K562 (cell line): ENCODE measurements at regions not wholly inside any gene's neighbourhood (a gene's known extent, or its start where the extent isn't known, plus 50 kb on each side); places are given as distances from the start of the nearest gene placed in this dataset.

ENCODE experiments used
- ATAC-seq: fragments of 200-7000 bp; cut with Tn5 transposase; 3 replicates; pipeline ENCODE4 v1.9.1; 2020; ENCODE audit warnings: moderate library complexity
- BruUV-seq: library from RNA; stranded (reverse); fragments of 400-500 nt; replicated peaks from 2 replicates; lab custom pipeline; 2021; lab: Mats Ljungman, UMichigan
- CTCF ChIA-PET: fragments of 300-600 bp; formaldehyde crosslinking; extraction: SDS; loops from one replicate; lab custom pipeline; 2021; ENCODE audit warnings: low intra/inter-chr PET ratio; lab: Yijun Ruan, JAX
- POLR2A ChIA-PET: fragments of 300-600, 350-650 bp; sonication (Branson Sonifier 250); formaldehyde crosslinking; extraction: SDS; loops from one replicate; lab custom pipeline; 2021; ENCODE audit warnings: antibody characterized with exemption, inconsistent platforms; lab: Yijun Ruan, JAX
- DNase-seq, 4 experiments: peaks; one replicate each; pipeline versions ENCODE4 v3.0.0 to v3.0.0-alpha.2; 2011 to 2018; ENCODE audit warnings: low spot score in 3 of 4, mixed read lengths in 3 of 4; ENCODE audit errors: extremely low read depth in 1 of 4
- FAIRE-seq: peaks from 2 replicates; lab custom pipeline; 2011; peaks lifted over from hg19 to GRCh38; lab: Jason Lieb, UNC
- H2AFZ ChIP-seq: 2 replicates; pipeline ENCODE4 v1.6.0; 2011; ENCODE audit warnings: low read depth, low read length, control low read depth, inconsistent platforms
- H3K27ac ChIP-seq: fragments of 200-600 bp; 3 replicates; pipeline ENCODE4 v1.8.0; 2011; ENCODE audit warnings: low read depth, mild to moderate bottlenecking, control low read depth, inconsistent platforms, low read length, moderate library complexity, mixed read lengths; ENCODE audit errors: extremely low read depth
- H3K27me3 ChIP-seq, 2 experiments: fragments of 300-600 bp in 1 of 2; 2 replicates in 1 of 2; 3 replicates in 1 of 2; pipeline versions ENCODE4 v1.6.0 to v1.8.0; 2011; ENCODE audit warnings: inconsistent platforms in 2 of 2, low read length in 2 of 2, mild to moderate bottlenecking in 1 of 2, mixed read lengths in 1 of 2, moderate library complexity in 1 of 2; ENCODE audit not compliant: control insufficient read depth in 2 of 2, insufficient read depth in 2 of 2
- H3K36me3 ChIP-seq: fragments of 300-600 bp; 3 replicates; pipeline ENCODE4 v1.8.0; 2011; ENCODE audit warnings: mild to moderate bottlenecking, low read length, inconsistent platforms; ENCODE audit not compliant: control insufficient read depth, insufficient read depth
- H3K4me1 ChIP-seq, 2 experiments: fragments of 200-600 bp in 1 of 2; replicated peaks in 1 of 2; 2 replicates in 1 of 2; 3 replicates in 1 of 2; pipeline versions ENCODE4 v1.5.1 to v1.8.0; 2011; ENCODE audit warnings: inconsistent platforms in 2 of 2, low read length in 2 of 2, mild to moderate bottlenecking in 1 of 2, mixed read lengths in 1 of 2, moderate library complexity in 1 of 2; ENCODE audit not compliant: control insufficient read depth in 2 of 2, insufficient read depth in 2 of 2
- H3K4me2 ChIP-seq: 2 replicates; pipeline ENCODE4 v1.6.1; 2011; ENCODE audit warnings: low read length, control low read depth, inconsistent platforms, mixed read lengths; ENCODE audit not compliant: insufficient read depth
- H3K4me3 ChIP-seq: fragments of 200-600 bp; sonication (generic), shearing (Covaris generic); 2 replicates; pipeline ENCODE4 v1.5.1; 2016; ENCODE audit warnings: control low read depth, inconsistent platforms
- H3K79me2 ChIP-seq: fragments of 200-600 bp; 3 replicates; pipeline ENCODE4 v1.8.0; 2011; ENCODE audit warnings: low read length, inconsistent platforms; ENCODE audit not compliant: control insufficient read depth, insufficient read depth
- H3K9ac ChIP-seq, 2 experiments: 2 replicates each; pipeline versions ENCODE4 v1.6.0 to v1.6.1; 2011; ENCODE audit warnings: low read depth in 2 of 2, low read length in 2 of 2, control low read depth in 1 of 2, inconsistent platforms in 1 of 2, mild to moderate bottlenecking in 1 of 2, mixed read lengths in 1 of 2; ENCODE audit not compliant: insufficient read depth in 1 of 2
- H3K9me1 ChIP-seq: one replicate; pipeline ENCODE4 v1.6.0; 2011; ENCODE audit warnings: inconsistent platforms, mild to moderate bottlenecking, low read length, moderate library complexity; ENCODE audit not compliant: control insufficient read depth, insufficient read depth
- H3K9me3 ChIP-seq: replicated peaks from 2 replicates; pipeline ENCODE4 v1.5.1; 2011; ENCODE audit warnings: low read depth, low read length, inconsistent platforms; ENCODE audit not compliant: control insufficient read depth, insufficient read depth
- H4K20me1 ChIP-seq: replicated peaks from 2 replicates; pipeline ENCODE4 v1.6.1; 2011; ENCODE audit warnings: low read length, inconsistent platforms, mixed read lengths; ENCODE audit not compliant: control insufficient read depth, insufficient read depth
- ELK3 ChIP-seq: fragments of 450-650 bp; formaldehyde crosslinking; IDR thresholded peaks from 2 replicates; pipeline ENCODE4 v1.4.0; 2020; ENCODE audit warnings: mild to moderate bottlenecking
- ESRRB ChIP-seq: fragments of 250-450 bp; sonication (Bioruptor Pico); IDR thresholded peaks from 2 replicates; pipeline ENCODE4 v1.5.0; 2020; ENCODE audit warnings: mild to moderate bottlenecking, moderate library complexity, borderline replicate concordance
- ILK ChIP-seq: fragments of 450-650 bp; IDR thresholded peaks from 2 replicates; pipeline ENCODE4 v1.6.1; 2016; ENCODE audit warnings: missing genetic modification characterization, low read depth, mild to moderate bottlenecking, missing compliant biosample characterization, moderate library complexity, borderline replicate concordance
- LEF1 ChIP-seq: fragments of 450-650 bp; IDR thresholded peaks from 2 replicates; pipeline ENCODE4 v1.6.1; 2016; ENCODE audit warnings: mild to moderate bottlenecking
- MEF2A ChIP-seq: IDR thresholded peaks from 2 replicates; pipeline ENCODE4 v1.6.1; 2011; ENCODE audit warnings: low read depth, mild to moderate bottlenecking, low read length, moderate library complexity; ENCODE audit not compliant: control insufficient read depth
- NFIC ChIP-seq: fragments of 450-650 bp; IDR thresholded peaks from 2 replicates; pipeline ENCODE4 v1.6.1; 2017; ENCODE audit warnings: mild to moderate bottlenecking, inconsistent platforms
- NRF1 ChIP-seq, 2 experiments: fragments of 450-650 bp; IDR thresholded peaks in 1 of 2; conservative IDR thresholded peaks in 1 of 2; 2 replicates each; pipeline ENCODE4 v1.6.1; 2014; ENCODE audit warnings: mild to moderate bottlenecking in 2 of 2
- RBM22 ChIP-seq: fragments of 200-400 bp; formaldehyde crosslinking; IDR thresholded peaks from 2 replicates; pipeline ENCODE4 v1.6.1; 2018; ENCODE audit warnings: low read length, low read depth; ENCODE audit not compliant: poor library complexity, severe bottlenecking
- RBM25 ChIP-seq: fragments of 200-400 bp; formaldehyde crosslinking; IDR thresholded peaks from 2 replicates; pipeline ENCODE4 v1.6.1; 2018; ENCODE audit warnings: low read length, low read depth, moderate library complexity; ENCODE audit not compliant: severe bottlenecking
- ZNF23 ChIP-seq: fragments of 250-450 bp; sonication (Bioruptor Pico); IDR thresholded peaks from 2 replicates; pipeline ENCODE4 v1.4.0; 2020; ENCODE audit warnings: mild to moderate bottlenecking
- WGBS: fragments of 100-300 bp; shearing (Covaris generic); methylation state at CpG from one replicate; pipeline ENCODE4 v1.1.6; 2016; ENCODE audit warnings: low coverage, mixed read lengths; ENCODE audit not compliant: insufficient coverage; ENCODE audit errors: missing lambda C conversion rate; 5-methylcytosine and 5-hydroxymethylcytosine counted together
- in situ Hi-C: fragments of 300-500 bp; cut with MboI; formaldehyde crosslinking; loops from 4 replicates; pipeline ENCODE4 v1.15.0; 2018; ENCODE audit warnings: inconsistent platforms, mixed read lengths
- intact Hi-C: fragments of 100-400 bp; cut with micrococcal nuclease; formaldehyde crosslinking; loops from 2 replicates; pipeline ENCODE4 v1.14.2; 2022
- TF ChIP-seq, protein P1 (sequence below): fragments of 250-450 bp; sonication (Bioruptor Pico); IDR thresholded peaks from 2 replicates; pipeline ENCODE4 v1.8.0; 2022; ENCODE audit warnings: inconsistent platforms

- CTCF ChIA-PET: no interaction called here
- Histone ChIP-seq H2AFZ (no peak overlapping the region), H3K4me1 (no peaks in the 10 kb centered on the region), H4K20me1 (no peaks in the 10 kb centered on the region), H3K4me3 (no peak overlapping the region), H3K27ac (no peak overlapping the region), H3K9ac (no peak overlapping the region), H3K27me3 (no peaks in the 10 kb centered on the region), H3K79me2 (no peaks in the 10 kb centered on the region), H3K36me3 (no peaks in the 10 kb centered on the region), H3K4me2 (no peak overlapping the region), H3K9me1 (no peaks in the 10 kb centered on the region), H3K9me3 (no peaks in the 10 kb centered on the region; the same call in 1 of the 2 replicates)
- in situ Hi-C loops: no loop called here
- no TSS peak for BruUV-seq
- intact Hi-C loops: no loop called here
- ATAC-seq (no peak), FAIRE-seq (no peak), DNase-seq (no peak)
- TF ChIP-seq RBM22: no peak
- no peak for TF ChIP-seq MEF2A
- no peak for TF ChIP-seq ELK3 (CRISPR knock-in tag)
- TF ChIP-seq ILK (tag): no peak
- TF ChIP-seq LEF1: no peak
- POLR2A ChIA-PET: no interaction called here
Observed at GRCh38 chr2:228949831-228950230, 321.3 kb downstream of the PID1 start.

- ChIA-PET POLR2A (no interaction called here), CTCF (no interaction called here)
- Histone ChIP-seq H2AFZ (no peak overlapping the region), H3K36me3 (no peaks in the 10 kb centered on the region), H3K27me3 (no peaks in the 10 kb centered on the region), H3K4me1 (no peaks in the 10 kb centered on the region), H3K79me2 (no peaks in the 10 kb centered on the region), H3K9me3 (no peaks in the 10 kb centered on the region), H3K27ac (no peak overlapping the region), H3K9ac (no peak overlapping the region), H3K4me3 (no peak overlapping the region), H4K20me1 (no peaks in the 10 kb centered on the region), H3K4me2 (no peak overlapping the region), H3K9me1 (no peaks in the 10 kb centered on the region)
- intact Hi-C loops (no loop called here), in situ Hi-C loops (no loop called here)
- no TSS peak for BruUV-seq
- no peak for FAIRE-seq
- WGBS: 0% methylated on average over 1 of the region's 1 CpG
- DNase-seq: no peak
- no peak for ATAC-seq
- TF ChIP-seq ZNF23 (CRISPR knock-in tag): no peak
- no peak for TF ChIP-seq NRF1 (conservative IDR thresholded peaks at IDR 0.05 in 1 of 2, IDR thresholded peaks at IDR 0.05 in 1 of 2)
- TF ChIP-seq, protein P1, sequence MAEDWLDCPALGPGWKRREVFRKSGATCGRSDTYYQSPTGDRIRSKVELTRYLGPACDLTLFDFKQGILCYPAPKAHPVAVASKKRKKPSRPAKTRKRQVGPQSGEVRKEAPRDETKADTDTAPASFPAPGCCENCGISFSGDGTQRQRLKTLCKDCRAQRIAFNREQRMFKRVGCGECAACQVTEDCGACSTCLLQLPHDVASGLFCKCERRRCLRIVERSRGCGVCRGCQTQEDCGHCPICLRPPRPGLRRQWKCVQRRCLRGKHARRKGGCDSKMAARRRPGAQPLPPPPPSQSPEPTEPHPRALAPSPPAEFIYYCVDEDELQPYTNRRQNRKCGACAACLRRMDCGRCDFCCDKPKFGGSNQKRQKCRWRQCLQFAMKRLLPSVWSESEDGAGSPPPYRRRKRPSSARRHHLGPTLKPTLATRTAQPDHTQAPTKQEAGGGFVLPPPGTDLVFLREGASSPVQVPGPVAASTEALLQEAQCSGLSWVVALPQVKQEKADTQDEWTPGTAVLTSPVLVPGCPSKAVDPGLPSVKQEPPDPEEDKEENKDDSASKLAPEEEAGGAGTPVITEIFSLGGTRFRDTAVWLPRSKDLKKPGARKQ (CRISPR knock-in tag): no peak
- TF ChIP-seq ESRRB: no peak
- no peak for TF ChIP-seq NFIC
- TF ChIP-seq RBM25: no peak
Observed at GRCh38 chr2:228945710-228946109, 325.4 kb downstream of the PID1 start.
